ENCODE measurements at regions not wholly inside any gene's neighbourhood (a gene's known extent, or its start where the extent isn't known, plus 50 kb on each side); places are given as distances from the start of the nearest gene placed in this dataset.

DNA sequence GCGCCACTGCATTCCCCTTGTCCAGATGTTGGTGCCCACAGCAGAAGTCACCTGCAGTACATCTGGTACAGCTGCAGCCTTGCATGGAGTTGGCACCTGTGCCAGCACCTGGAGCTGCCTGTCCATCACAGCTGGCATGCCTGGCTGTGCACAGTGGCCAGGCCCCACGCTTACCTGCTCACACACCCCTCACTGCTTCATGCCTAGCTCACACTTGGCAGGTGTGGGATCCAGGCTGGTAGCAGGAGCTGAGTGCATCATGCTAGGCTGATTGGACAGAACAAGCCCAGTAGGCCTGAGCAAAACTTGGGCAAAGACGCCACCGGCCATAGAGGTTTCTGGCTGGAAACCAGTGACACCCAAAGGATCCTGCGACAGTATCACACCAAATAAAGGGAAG, 402.8 kb downstream of the FOXG1 start:
- no peaks in the 10 kb centered on the region for H3K9me3 ChIP-seq
- 71% methylated on average over 5 of the region's 5 CpGs for WGBS

DNA sequence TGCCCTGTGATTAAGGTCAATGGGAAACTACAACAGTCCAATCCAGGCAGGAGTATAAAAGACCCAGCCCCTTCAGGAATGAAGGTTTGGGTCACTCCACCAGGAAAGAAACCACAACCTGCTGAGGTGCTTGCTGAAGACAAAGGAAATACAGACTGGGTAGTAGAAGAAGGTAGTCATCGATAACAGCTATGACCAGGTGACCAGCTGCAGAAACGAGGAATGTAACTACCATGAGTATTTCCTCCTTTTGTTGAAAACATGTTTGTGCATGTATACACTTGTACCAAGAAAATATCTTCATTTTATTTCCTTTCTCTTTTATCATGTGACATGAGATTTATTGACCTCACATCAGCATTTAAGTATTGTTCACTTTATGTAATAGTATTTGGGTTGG, 409.1 kb downstream of the FOXG1 start:
- no peaks in the 10 kb centered on the region for H3K27me3 ChIP-seq

More for the DNA sequence above, 402.8 kb downstream of the FOXG1 start:
- no peaks in the 10 kb centered on the region for H3K27me3 ChIP-seq
- H3K27ac ChIP-seq: no peak overlapping the region
- H3K4me3 ChIP-seq: no peak overlapping the region
- H3K36me3 ChIP-seq: no peaks in the 10 kb centered on the region
- no peaks in the 10 kb centered on the region for H3K4me1 ChIP-seq
- no peak for DNase-seq (ENCODE audit: low spot score in 2 of 2)
- TF ChIP-seq, protein P1, sequence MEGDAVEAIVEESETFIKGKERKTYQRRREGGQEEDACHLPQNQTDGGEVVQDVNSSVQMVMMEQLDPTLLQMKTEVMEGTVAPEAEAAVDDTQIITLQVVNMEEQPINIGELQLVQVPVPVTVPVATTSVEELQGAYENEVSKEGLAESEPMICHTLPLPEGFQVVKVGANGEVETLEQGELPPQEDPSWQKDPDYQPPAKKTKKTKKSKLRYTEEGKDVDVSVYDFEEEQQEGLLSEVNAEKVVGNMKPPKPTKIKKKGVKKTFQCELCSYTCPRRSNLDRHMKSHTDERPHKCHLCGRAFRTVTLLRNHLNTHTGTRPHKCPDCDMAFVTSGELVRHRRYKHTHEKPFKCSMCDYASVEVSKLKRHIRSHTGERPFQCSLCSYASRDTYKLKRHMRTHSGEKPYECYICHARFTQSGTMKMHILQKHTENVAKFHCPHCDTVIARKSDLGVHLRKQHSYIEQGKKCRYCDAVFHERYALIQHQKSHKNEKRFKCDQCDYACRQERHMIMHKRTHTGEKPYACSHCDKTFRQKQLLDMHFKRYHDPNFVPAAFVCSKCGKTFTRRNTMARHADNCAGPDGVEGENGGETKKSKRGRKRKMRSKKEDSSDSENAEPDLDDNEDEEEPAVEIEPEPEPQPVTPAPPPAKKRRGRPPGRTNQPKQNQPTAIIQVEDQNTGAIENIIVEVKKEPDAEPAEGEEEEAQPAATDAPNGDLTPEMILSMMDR (IDR thresholded peaks at IDR 0.05): no peak
- no peak for TF ChIP-seq POLR2A (IDR thresholded peaks at IDR 0.05)

DNA sequence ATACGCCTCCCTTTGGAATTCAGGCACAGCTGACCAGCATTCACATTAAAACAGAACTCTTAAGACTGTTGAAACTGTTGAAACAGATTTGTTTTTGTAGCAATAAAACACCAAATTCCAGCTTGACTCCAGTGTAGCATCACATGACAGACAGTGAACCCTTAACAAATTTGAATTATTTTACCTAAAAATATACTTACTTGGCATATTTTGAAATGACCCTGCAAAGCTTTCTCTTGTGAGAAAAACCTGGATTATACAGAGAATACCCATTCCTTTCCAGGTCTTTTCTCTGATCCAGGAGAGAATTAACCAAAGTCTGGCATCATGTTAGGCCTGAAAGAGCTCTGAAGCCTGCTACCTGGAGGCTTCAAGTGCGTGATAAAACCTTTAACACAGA, 410.3 kb downstream of the FOXG1 start:
- no peaks in the 10 kb centered on the region for H3K36me3 ChIP-seq
- H3K27ac ChIP-seq: no peak overlapping the region
- H3K4me1 ChIP-seq: no peaks in the 10 kb centered on the region
- no peaks in the 10 kb centered on the region for H3K27me3 ChIP-seq
- H3K9me3 ChIP-seq: no peaks in the 10 kb centered on the region
- no peak overlapping the region for H3K4me3 ChIP-seq
- WGBS: 89% methylated on average over 2 of the region's 2 CpGs
- no peak for TF ChIP-seq POLR2AphosphoS5 (IDR thresholded peaks at IDR 0.05)
- TF ChIP-seq EP300 (IDR thresholded peaks at IDR 0.05): no peak
- TF ChIP-seq POLR2A (IDR thresholded peaks at IDR 0.05): no peak
- TF ChIP-seq, protein P1 (IDR thresholded peaks at IDR 0.05): no peak
- DNase-seq (ENCODE audit: low spot score in 2 of 2): no peak

More for the DNA sequence above, 409.1 kb downstream of the FOXG1 start:
- WGBS: 78% methylated on average over 2 of the region's 2 CpGs
- Histone ChIP-seq H3K4me3 (no peak overlapping the region), H3K4me1 (no peaks in the 10 kb centered on the region), H3K36me3 (no peaks in the 10 kb centered on the region), H3K27ac (no peak overlapping the region), H3K9me3 (no peaks in the 10 kb centered on the region)
- DNase-seq (ENCODE audit: low spot score in 2 of 2): no peak
- TF ChIP-seq, protein P1 (IDR thresholded peaks at IDR 0.05): no peak
- no peak for TF ChIP-seq EP300 (IDR thresholded peaks at IDR 0.05)
- no peak for TF ChIP-seq POLR2A (IDR thresholded peaks at IDR 0.05)

DNA sequence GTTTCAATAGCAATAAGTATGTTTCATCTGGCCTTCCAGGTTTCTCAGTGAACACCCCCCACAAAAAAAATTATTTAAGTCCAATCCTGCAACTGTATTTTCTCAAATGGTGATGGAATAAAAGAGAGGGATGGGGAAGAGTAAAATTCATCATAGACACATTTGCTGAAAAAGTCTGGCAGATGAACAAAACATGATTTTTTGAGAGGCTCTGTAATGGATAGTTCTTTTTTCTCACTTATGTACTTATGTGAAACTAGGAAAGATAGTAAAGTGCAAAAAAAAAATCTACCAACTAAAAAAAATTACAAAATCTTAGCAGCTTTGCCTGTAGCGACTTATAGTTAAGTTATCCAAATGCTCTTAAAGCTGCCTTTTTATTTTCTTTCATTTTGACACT, 412.4 kb downstream of the FOXG1 start:
- Histone ChIP-seq H3K9me3 (no peaks in the 10 kb centered on the region), H3K27ac (no peak overlapping the region), H3K27me3 (no peaks in the 10 kb centered on the region), H3K4me1 (no peaks in the 10 kb centered on the region), H3K36me3 (no peaks in the 10 kb centered on the region), H3K4me3 (no peak overlapping the region)
- TF ChIP-seq POLR2A (IDR thresholded peaks at IDR 0.05) (no peak), EP300 (IDR thresholded peaks at IDR 0.05) (no peak), POLR2AphosphoS5 (IDR thresholded peaks at IDR 0.05) (no peak)
- TF ChIP-seq, protein P1 (IDR thresholded peaks at IDR 0.05): no peak
- no peak for DNase-seq (ENCODE audit: low spot score in 2 of 2)
- WGBS: 78% methylated on average over 1 of the region's 1 CpG

DNA sequence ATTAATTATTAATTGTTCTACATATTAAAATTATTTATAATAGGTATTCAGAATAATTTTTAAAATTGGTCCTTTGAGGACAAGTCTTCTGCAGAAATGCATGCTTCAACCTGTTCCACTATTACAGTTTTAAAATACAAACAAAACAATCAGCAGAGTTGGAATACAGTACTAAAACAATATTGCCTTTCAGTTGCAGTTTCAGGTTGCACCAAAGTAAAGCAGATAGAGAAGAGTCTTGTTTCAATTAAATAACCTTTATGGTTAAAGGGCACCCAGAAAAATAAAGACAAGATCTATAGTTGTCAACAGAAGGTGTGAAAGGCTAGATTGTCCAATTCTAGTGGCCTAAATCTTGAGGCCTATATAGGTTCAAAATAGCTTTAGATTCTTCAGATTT, 424.5 kb downstream of the FOXG1 start:
- H3K4me1 ChIP-seq: no peaks in the 10 kb centered on the region
- no peaks in the 10 kb centered on the region for H3K9me3 ChIP-seq
- H3K4me3 ChIP-seq: no peak overlapping the region
- H3K27me3 ChIP-seq: no peaks in the 10 kb centered on the region
- no peaks in the 10 kb centered on the region for H3K36me3 ChIP-seq
- TF ChIP-seq POLR2AphosphoS5 (IDR thresholded peaks at IDR 0.05) (no peak), EP300 (IDR thresholded peaks at IDR 0.05) (no peak), POLR2A (IDR thresholded peaks at IDR 0.05) (no peak)
- TF ChIP-seq, protein P1 (IDR thresholded peaks at IDR 0.05): no peak
- no peak overlapping the region for H3K27ac ChIP-seq
- no peak for DNase-seq (ENCODE audit: low spot score in 2 of 2)

Data from suprapubic skin (tissue), 4 donors.